ENCODE measurements at regions not wholly inside any gene's neighbourhood (a gene's known extent, or its start where the extent isn't known, plus 50 kb on each side); places are given as distances from the start of the nearest gene placed in this dataset.

DNA sequence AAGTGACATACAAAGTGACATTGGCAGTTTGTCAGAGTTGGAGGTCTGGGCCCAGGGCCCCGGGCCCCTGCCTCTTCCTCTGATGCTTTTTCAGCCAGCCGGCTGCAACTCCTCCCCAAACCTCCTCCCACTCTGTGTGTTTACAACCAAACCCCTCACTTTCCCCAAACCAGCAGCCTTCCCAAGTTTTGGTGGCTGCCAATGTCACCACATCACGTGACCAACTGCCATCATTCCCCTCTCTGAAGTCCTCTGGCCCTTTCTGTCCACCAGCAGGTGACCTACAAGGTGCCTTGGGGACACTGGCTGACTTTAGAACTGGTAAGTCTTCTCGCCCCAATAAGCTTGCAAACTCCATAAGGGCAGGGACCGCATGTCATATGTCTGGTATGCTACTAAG is 357.7 kb downstream of the BCOR start:
- no peak for DNase-seq (ENCODE audit: low read depth)

DNA sequence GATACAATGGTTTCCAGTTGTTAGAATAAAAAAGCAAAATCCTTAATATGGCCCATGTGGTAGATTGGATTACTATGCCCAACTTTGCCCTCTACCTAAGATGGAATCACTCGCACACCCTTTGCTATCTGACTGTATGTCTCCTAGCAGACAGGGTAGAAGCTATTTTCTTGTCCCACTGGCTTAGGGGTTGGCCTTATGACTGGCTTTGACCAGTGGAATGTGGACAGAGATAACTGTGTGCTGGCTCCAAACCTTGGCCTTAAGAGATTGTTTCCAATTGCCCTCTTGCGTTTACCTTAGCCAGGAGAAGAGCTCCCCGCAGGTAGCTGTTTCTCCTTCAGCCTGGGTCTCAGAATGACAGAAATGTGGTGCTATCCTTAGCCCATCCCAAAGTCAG is 355.9 kb downstream of the BCOR start:
- DNase-seq (ENCODE audit: low read depth), result no peak

DNA sequence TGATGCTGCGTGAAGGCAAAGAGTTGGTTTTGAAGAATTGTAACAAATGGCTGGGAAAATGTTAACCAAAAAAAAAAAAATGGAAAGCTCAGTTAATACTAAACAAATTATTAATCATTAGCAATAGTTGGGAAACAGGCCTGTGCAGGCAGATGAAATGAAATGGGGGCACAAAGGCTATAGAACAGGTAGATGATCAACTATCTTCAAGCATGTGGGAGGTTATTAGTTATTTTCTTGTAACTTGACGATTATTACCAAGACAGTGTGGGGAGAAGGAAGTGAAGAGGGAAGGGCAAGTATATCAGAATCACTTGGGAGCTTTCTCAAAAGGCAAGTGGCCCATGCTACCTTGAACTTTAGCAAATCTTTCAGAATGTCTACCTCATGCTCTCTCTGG is 351.9 kb downstream of the BCOR start:
- DNase-seq (ENCODE audit: low read depth), result no peak

DNA sequence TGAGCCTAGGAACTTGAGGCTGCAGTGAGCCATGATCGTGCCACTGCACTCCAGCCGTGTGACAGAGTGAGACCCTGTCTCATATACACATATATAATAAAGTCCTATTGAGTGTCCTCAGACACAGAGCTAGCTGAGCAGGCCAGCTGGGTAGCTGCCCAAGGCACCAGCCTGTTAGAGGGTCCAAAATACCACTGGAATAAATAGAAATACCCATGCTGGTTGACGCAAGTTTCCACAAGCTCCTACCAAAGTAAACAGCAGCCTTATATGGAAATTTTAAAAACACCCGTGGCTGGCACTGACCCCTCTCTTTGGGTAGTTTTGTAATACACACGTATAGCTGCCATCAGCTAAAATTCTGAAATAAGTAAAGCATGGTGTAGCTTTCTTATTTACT is 348.6 kb downstream of the BCOR start:
- DNase-seq (ENCODE audit: low read depth), result no peak

DNA sequence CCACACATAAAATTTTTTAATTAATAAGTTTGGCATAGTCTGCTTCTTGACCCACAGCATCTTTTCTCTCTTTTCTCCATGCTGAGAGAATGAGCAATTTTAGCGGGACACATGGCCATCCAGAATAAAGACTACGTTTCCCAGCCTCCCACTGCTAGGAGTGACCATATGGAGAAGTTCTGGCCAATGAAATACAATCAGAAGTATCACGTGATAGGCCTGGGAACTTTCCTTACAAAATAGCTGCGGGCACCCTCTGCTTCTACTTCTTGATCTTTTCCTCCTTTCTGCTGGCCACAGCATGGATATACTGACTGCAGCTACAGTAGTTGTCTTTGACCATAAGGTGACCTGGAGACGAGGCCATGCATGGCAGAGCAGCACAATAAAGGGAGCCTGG is 348.0 kb downstream of the BCOR start:
- DNase-seq (ENCODE audit: low read depth), result no peak

DNA sequence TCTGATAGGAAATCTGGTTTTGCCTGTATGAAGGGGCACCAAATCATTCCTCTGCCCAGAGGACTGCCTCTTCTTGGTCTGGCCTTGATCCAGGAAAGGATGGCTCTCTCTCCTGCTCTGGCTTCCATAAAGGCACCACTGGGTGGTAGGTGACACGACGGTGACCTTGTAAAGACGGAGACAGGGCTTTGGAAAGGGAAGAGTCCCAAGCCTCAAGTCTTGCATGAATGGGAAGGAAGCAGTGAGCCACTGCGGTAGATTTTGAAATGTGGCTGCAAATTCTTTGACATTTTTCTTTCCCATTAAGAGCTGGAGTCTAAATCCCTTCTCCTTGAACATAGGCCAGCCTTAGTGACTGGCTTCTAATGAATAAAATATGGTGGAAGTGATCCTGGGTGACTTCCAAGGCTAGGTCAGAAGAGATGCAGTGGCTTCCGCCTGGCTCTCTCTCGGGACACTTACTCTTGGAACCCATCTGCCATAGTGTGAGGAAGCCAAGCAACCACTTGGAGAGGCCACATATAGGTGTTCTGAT is 347.4 kb downstream of the BCOR start:
- no peak for DNase-seq (ENCODE audit: low read depth)

DNA sequence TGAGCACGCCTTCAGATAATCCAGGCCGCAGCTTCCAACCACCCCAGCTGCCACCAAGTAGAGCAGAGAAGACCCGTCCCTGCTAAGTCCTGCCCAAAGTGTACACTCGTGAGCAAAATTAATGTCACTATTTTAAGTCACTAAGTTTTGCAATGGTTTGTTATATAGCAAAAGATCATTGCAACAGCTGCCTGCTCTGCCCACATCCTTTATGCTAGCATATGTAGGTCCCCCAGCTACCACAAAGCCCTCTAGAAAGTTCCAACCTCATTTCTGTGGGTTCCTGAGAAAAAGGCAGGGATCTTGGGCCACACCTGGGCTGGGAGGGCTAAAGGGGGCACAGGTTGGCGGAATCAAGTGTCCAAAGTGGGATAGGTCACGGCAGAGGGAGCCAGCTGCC is 346.9 kb downstream of the BCOR start:
- DNase-seq (ENCODE audit: low read depth), result no peak

DNA sequence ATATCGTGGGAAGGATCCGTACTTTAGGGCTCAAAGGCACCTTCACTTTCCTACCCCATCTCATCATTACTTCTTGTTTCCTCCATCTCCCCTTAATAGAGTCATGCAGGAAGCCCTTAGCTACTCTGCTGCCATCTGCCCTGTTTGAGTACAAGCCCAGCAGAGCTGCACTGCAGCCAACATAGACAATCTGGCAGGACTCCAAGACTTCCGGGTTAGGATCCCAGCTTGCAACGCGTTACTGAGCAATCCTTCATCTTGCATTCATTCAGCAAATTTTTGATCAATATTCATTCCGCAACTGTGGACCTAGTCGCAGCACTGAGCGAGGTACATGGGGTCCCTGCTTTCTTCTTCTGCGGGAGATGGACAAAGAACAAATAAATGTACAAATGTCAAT is 344.9 kb downstream of the BCOR start:
- DNase-seq (ENCODE audit: low read depth), result no peak

DNA sequence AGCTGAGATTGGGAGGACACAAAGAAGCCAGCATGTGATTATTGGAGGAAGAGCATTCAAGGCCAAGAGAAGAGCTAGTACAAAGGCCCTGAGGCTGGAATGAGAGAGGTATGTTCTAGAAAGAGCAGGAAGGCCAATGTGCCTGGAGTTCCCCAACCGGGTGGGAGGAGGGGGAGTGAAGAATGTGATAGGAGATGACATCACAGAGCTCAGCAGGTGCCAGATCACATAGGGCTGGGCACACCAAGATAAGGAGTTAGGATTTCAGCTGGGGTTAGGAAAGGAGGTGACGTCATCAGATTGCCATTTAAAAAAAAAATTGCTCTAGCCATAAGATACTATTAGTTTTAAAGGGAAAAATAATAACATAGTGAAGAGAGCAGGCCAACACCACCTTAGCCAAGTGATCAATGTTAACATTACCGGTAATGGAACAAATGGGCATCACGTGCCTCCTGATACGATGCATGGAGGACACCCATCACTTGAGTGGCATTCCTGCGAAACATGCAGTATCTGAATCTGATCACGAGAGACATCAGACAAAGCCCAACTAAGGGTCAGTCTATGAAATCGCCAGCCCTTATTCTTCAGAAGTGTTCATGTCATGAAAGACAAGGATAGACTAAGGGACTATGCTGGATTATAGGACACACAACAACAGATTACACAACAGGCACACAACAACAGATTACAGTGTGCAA is 344.3 kb downstream of the BCOR start:
- DNase-seq (ENCODE audit: low read depth), result no peak

DNA sequence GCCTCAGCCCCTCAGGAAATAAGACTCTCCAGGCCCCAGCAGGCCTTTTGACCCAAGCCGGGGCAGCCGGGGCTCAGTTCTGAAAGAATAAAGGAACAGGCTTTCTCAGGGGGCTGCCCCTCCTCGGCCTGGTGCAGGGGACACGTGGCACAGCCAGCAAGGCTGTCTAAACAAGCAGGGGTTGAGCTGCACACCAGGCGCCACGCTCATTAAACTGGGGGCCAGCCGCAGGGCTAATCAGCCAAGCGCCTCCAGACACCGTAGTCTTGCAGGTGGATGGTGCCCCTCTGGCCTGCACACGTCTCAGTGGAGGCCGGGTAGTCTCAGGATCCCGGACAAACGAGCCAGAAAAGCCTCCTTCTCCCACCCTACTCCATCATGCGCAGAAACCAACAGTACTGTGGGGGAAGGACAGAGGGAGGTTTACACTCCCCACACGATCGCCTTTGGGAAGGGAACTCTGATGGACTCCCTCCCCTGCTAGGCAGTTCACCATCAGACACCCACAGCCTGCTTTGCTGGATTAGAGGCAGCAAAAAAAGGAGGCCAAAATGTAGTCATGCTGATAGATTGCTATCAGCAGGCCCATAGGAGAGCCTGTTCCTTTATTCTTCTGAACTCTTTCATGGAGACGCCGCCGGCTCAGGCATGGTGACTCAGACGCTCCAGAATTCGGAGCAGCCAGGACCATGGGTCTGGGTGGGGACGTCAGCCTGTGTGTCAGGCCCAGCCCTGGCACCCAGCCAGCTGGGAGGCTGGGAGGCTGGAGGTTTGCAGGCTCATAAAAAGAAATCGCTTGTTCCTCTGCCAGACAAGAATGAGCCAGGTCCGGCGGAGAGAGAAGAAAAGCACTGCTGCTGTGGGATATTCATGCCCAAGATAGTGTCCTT is 342.4 kb downstream of the BCOR start:
- DNase-seq (ENCODE audit: low read depth), result no peak

DNA sequence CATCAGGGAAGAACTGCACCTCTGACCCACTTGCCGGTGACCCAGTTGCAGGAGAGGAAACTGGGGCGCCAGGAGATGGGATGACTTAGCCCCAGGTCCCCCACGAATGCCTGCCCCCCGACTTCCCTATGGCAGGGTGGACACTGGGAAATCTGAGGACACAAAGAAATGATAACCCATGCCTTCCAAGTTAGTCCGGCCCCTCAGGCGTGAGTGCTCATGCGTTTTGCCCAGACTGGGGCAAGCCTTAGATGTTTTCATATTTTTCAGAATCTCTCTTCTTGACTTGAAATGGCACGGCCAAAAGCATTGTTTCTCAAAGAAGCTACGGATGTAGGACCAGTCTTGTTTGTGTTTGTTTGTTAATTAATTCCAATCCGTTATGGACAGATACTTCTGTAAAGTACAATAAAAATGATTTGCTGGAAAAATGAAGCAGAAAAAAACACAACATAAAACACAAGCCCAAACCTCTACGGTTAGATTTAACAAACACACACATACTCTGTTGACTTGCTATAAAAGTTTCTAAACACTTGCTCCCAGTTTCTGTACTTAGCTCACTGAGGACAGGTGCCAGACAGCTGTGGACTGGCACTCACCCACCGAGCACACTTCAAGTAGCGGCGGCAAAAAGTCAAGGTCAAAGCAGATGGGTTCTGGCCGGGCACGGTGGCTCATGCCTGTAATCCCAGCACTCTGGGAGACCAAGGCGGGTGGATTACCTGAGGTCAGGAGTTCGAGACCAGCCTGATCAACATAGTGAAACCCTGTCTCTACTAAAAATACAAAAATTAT is 341.5 kb downstream of the BCOR start:
- DNase-seq (ENCODE audit: low read depth), result no peak

DNA sequence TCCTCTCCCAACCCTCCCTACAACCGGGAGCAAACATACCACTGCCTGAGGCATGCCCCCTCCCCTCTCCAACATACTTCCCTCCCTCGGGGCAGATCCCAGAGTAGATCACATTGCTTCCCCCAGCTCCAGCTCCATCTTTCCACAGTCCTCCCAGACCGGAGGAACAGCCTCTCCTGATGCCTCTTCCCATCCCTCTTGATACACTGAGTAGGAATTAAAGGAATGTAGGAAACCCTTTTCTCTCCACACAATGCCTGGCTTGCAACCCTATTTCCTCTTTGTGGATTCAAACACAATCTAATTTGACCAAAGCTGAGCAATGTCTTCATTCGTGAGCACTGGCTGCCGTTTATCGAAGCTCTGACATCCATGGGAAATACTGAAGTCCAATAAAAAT is 339.8 kb downstream of the BCOR start:
- no peak for DNase-seq (ENCODE audit: low read depth)

DNA sequence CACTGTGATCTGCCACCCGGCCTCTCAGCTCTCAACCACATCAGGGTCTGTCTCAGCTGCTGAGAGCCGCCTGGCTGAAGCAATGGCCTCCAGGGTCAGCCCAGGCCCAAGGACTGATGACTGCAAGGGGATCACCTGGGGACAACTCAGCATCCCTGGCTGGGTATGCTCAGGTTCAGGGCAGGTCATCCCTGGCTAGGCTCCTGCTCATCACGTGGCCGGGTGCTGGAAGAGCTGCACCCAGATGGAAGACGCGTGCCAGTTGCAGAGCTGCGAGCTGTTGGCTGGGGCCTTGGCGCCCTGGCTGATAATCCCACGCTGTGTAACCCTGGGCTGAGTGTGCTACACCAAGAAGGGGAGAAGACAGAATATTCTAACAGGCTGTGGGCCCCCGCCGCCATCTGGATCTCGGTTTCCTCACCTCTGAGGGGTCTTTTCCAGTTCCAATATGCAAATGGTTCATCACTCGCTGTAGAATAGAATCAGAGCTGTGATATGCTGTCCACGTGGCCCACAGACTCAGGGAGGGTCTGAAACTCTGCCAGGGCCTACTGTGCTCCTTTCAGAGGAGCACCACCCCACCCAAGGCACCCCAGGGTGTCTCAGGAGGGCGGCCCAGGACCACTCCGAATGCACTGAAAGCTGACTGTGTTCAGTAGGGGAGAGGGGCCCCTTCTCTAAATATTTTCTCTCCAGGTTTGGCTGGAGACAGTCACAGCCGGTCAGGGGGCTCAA is 338.8 kb downstream of the BCOR start:
- no peak for DNase-seq (ENCODE audit: low read depth)

DNA sequence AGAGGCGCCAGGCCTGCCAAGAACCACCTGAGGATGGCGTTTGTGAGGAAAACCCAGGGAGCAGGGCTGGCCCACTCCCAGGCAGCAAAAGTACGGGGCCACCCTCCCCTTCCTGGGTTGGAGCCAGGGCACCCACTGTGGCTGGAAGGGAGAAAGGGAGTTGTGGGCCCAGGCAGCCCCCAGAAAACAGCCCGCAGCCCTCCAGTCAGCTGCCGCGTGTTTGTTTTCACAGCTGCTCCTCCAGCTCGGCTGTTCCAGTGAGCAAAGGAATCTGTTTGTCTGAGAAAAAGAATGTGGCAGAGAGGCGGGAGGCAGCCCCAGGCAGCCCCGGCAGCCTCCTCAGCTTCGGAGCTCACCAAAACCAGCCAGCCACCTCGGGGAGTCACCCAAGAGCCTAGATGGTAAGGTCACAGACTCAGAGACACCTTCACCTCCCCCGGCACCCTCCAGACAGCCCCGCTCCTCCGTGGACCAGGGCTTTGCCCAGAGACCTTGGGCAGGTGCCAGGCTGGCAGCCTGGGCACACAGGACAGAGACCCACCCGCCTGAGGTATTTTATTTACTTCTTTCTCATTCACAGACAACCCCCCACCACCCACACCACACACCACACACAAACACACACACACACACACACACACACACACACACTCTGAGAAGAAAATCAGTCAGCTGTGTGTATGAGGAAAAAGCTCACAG is 338.1 kb downstream of the BCOR start:
- no peak for DNase-seq (ENCODE audit: low read depth)

DNA sequence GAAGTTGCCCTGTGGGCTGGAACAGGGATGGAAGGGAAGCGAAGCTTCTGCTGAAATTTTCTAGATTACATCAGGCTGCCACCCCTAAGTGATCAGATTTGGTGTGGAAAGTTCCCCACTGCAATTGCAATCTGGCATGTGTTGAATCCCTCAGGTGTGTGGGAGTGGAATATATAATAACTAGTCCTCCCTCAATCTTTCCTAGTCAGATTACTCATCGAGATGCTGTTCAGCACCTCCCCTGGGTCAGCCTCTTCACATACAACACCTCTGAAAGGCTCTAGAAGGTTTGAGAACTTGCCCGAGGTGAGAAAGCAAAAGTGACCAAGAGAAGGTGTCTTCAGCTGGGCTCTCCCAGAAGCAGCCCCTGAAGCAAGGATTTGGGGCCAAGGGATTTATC is 336.8 kb downstream of the BCOR start:
- no peak for DNase-seq (ENCODE audit: low read depth)

DNA sequence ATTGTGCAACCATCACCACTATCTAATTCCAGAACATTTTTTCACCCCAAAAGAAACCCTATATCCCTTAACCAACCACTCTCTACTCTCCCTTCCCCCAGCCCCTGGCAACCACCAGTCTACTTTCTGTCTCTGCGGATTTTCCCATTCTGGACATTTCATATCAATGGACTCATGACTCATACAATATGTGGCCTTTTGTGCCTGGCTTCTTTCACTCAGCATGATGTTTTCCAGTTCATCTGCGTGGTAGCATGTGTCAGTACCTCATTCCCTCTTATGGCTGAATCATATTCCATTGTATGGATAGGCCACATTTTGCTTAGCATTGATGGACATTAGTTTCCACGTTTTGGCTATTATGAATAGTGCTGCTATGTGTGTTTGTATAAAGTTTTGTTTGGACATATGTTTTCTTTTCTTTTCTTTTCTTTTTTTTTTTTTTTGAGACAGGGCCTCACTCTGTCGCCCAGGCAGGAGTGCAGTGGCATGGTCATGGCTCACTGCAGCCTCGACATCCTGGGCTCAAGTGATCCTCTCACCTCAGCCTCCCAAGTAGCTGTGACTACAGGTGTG is 335.4 kb downstream of the BCOR start:
- no peak for DNase-seq (ENCODE audit: low read depth)

DNA sequence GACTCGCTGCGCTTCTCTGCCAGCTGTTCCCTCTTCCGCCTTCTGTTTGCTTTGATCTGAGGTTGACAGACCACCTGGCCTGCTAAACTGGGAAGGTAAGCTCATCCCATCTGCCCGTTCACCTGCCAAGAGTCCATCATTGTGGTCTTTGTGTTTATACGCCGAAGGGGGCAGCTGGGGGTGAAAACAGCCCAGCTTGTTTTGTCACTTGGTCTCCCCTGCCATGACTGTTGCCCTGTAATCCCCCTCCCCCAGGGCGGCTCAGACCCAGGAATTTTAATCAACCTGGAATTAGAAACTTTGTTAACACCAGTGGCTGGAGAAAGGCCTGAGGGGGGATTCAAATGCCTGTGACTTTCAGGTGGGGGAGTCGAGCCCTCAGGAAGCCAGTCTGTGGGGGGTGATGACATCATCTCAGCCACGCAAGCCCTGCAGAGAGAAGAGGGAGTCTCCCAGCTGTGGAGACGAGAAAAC is 333.3 kb downstream of the BCOR start:
- no peak for DNase-seq (ENCODE audit: low read depth)

DNA sequence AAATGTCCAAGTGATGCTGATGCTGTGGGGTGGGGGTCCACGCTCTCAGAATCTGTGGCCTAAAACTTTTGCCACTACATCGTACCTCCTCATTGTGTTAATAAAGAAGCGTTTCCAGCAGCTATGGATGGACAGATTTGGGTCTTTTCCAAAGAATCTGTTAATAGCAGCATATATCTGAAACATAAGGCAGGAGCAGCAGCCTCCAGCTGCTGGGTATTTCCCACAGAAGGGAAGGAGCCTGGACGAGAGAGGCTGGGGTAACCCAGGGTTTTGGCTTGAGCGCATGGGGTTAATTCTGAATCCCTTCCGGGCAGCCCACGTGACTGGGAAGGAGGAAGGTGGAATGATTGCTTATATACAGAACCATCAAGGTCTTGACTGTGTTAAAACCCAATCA is 332.4 kb downstream of the BCOR start:
- DNase-seq (ENCODE audit: low read depth), result no peak

DNA sequence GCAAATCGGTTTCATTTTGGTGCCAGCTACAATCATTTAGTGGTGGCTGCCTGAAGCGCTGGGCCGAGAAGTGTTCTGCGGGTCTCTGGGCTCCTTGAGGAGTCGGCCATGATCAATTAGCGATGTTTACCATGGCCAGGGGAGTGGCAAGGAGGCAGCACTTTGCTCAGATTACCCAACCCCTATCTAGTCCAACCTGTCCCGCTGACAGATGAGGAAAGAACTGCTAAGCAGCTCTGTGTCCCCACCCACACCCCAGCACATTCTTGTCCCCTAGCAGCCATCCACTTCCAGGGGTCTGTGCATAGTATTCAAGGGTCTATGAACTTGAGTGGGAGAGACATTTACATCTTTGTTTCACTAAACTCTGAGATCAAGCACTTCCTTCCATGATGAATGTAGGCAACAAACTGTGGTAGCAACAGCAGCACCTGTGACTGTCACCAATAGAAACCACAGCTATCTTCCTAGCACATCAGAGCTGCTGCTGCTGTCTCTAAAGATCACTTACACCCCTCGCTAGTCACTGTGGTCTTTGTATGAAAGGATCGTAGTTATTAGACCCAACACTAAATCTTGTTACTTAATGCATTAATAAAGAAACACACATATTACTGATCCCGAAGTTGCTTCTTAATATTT is 331.6 kb downstream of the BCOR start:
- DNase-seq (ENCODE audit: low read depth), result peak; percentile 0

DNA sequence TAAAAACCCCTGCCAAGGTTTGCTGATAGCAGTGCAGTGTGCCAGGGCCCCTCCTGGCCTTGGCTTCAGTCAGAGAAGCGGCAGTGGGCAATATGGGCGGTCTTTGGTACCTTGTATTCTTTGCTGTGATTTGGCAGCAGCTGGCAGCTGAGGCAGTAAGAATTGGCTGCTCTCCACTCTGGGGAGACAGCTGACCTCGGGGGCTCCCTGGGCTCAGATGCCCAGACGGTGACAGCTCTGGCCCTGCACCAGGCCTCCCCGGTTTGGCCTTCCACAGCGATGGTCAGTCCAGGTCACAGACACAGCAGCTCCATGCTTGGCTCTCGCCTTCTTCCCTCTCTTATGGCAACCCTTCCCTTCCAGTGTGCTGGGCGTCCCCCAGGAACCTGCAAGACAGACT is 330.9 kb downstream of the BCOR start:
- no peak for DNase-seq (ENCODE audit: low read depth)
